Astrocyte (in vitro differentiated cells and primary cell): ENCODE measurements at regions not wholly inside any gene's neighbourhood (a gene's known extent, or its start where the extent isn't known, plus 50 kb on each side); places are given as distances from the start of the nearest gene placed in this dataset.

Experiments
- EZH2 ChIP-seq: IDR thresholded peaks from 2 replicates; pipeline ENCODE4 v1.6.1; 2012; ENCODE audit warnings: mild to moderate bottlenecking, low read length, inconsistent platforms; ENCODE audit not compliant: insufficient read depth
- TF ChIP-seq, protein P1 (sequence below): IDR thresholded peaks from 2 replicates; pipeline ENCODE4 v1.5.1; 2011; ENCODE audit warnings: low read depth, mild to moderate bottlenecking, inconsistent platforms, low read length, moderate library complexity; ENCODE audit not compliant: insufficient read depth

GRCh38 chr9:12414514-12414913, 278.7 kb upstream of the TYRP1 start:
- TF ChIP-seq, protein P1, sequence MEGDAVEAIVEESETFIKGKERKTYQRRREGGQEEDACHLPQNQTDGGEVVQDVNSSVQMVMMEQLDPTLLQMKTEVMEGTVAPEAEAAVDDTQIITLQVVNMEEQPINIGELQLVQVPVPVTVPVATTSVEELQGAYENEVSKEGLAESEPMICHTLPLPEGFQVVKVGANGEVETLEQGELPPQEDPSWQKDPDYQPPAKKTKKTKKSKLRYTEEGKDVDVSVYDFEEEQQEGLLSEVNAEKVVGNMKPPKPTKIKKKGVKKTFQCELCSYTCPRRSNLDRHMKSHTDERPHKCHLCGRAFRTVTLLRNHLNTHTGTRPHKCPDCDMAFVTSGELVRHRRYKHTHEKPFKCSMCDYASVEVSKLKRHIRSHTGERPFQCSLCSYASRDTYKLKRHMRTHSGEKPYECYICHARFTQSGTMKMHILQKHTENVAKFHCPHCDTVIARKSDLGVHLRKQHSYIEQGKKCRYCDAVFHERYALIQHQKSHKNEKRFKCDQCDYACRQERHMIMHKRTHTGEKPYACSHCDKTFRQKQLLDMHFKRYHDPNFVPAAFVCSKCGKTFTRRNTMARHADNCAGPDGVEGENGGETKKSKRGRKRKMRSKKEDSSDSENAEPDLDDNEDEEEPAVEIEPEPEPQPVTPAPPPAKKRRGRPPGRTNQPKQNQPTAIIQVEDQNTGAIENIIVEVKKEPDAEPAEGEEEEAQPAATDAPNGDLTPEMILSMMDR = no peak
- no peak for TF ChIP-seq EZH2
